ENCODE measurements at regions not wholly inside any gene's neighbourhood (a gene's known extent, or its start where the extent isn't known, plus 50 kb on each side); places are given as distances from the start of the nearest gene placed in this dataset.

GRCh38 chr6:15073344-15073789 lies 172.5 kb upstream of the JARID2 start:
- Histone ChIP-seq H2BK12ac (ENCODE audit: low read length) (no peak overlapping the region), H2BK120ac (ENCODE audit: low read depth, low read length) (no peak overlapping the region), H3K4me3 (ENCODE audit: low read length in 2 of 2) (no peak overlapping the region), H2BK15ac (ENCODE audit: low read length) (no peak overlapping the region), H3K9me3 (replicated peaks in 1 of 2; ENCODE audit: control insufficient read depth in 2 of 2, insufficient read depth in 1 of 2, low read depth in 1 of 2, low read length in 2 of 2) (no peaks in the 10 kb centered on the region), H2BK5ac (ENCODE audit: low read length) (no peak overlapping the region), H3K14ac (ENCODE audit: low read length) (no peak overlapping the region), H3K27ac (replicated peaks; ENCODE audit: low read length) (no peak overlapping the region), H3K18ac (ENCODE audit: low read length) (no peak overlapping the region), H3K9ac (ENCODE audit: low read depth, low read length, poor library complexity) (no peak overlapping the region), H3K4me2 (ENCODE audit: insufficient read depth, low read length, poor library complexity, severe bottlenecking) (no peak overlapping the region), H3K36me3 (replicated peaks in 1 of 2; ENCODE audit: control insufficient read depth in 2 of 2, insufficient read depth in 2 of 2, low read length in 2 of 2) (no peaks in the 10 kb centered on the region), H4K91ac (ENCODE audit: low read depth, low read length, poor library complexity) (no peak overlapping the region), H2AFZ (ENCODE audit: low read length) (no peak overlapping the region), H3K4me1 (ENCODE audit: control insufficient read depth in 2 of 2, insufficient read depth in 1 of 2, low read depth in 1 of 2, low read length in 2 of 2) (peaks cover 8 to 9% of the 10 kb centered on the region in 2 donors), H3K79me1 (ENCODE audit: low read depth, low read length) (no peaks in the 10 kb centered on the region), H3K4ac (ENCODE audit: low read length) (no peak overlapping the region), H4K8ac (ENCODE audit: low read depth, low read length) (no peak overlapping the region), H3K23ac (ENCODE audit: low read depth, low read length, poor library complexity) (no peak overlapping the region), H2AK5ac (ENCODE audit: low read depth, low read length) (no peak overlapping the region), H3K27me3 (ENCODE audit: control insufficient read depth in 3 of 3, insufficient read depth in 3 of 3, low read depth in 1 of 3, low read length in 3 of 3) (no peaks in the 10 kb centered on the region)
- no peak for DNase-seq (ENCODE audit: low spot score)
- no CpG with 5 or more reads among the region's 3 CpGs for WGBS, 2 donors (ENCODE audit: extremely low coverage in 2 of 2, insufficient read length in 2 of 2, insufficient replicate concordance in 1 of 2)

DNA sequence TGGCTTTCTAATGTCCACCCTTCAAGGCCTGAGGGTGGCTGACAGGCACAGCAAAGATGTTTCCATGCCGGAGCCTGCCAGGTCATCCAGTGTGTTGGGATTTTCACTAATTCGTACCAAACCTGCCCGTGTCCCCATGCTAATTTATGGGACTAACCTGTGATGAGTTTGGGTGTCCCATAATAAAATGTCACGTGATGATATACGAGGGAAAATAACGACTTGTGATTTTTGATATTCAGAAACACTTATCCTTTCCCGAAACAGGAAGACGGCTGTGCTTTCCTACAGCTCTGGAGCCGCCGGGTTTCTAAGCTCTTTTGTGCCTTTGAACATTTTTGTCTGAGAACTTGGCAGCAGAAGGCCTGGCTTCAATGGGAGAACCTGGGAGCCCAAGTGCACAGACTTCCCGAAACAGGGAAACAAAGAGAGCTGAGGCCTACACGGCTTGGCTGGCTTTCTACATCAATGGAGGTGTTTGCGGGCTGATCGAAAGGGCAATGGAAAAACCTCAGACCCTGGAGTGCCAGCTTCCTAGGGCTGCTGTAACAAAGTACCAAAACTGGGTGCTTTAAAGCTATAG lies 171.9 kb upstream of the JARID2 start:
- Histone ChIP-seq H4K8ac (ENCODE audit: low read depth, low read length) (no peak overlapping the region), H2BK5ac (ENCODE audit: low read length) (no peak overlapping the region), H3K4me2 (ENCODE audit: insufficient read depth, low read length, poor library complexity, severe bottlenecking) (no peak overlapping the region), H3K23ac (ENCODE audit: low read depth, low read length, poor library complexity) (no peak overlapping the region), H3K9ac (ENCODE audit: low read depth, low read length, poor library complexity) (no peak overlapping the region), H3K79me1 (ENCODE audit: low read depth, low read length) (no peaks in the 10 kb centered on the region), H3K4me1 (ENCODE audit: control insufficient read depth in 2 of 2, insufficient read depth in 1 of 2, low read depth in 1 of 2, low read length in 2 of 2) (peaks cover 8 to 10% of the 10 kb centered on the region in 2 donors), H2BK15ac (ENCODE audit: low read length) (no peak overlapping the region), H2BK120ac (ENCODE audit: low read depth, low read length) (no peak overlapping the region), H2BK12ac (ENCODE audit: low read length) (no peak overlapping the region), H3K36me3 (replicated peaks in 1 of 2; ENCODE audit: control insufficient read depth in 2 of 2, insufficient read depth in 2 of 2, low read length in 2 of 2) (no peaks in the 10 kb centered on the region), H2AK5ac (ENCODE audit: low read depth, low read length) (no peak overlapping the region), H2AFZ (ENCODE audit: low read length) (no peak overlapping the region), H4K91ac (ENCODE audit: low read depth, low read length, poor library complexity) (no peak overlapping the region), H3K14ac (ENCODE audit: low read length) (no peak overlapping the region), H3K27me3 (ENCODE audit: control insufficient read depth in 3 of 3, insufficient read depth in 3 of 3, low read depth in 1 of 3, low read length in 3 of 3) (no peaks in the 10 kb centered on the region), H3K27ac (replicated peaks; ENCODE audit: low read length) (no peak overlapping the region), H3K4me3 (ENCODE audit: low read length in 2 of 2) (no peak overlapping the region), H3K18ac (ENCODE audit: low read length) (no peak overlapping the region), H3K4ac (ENCODE audit: low read length) (no peak overlapping the region), H3K9me3 (replicated peaks in 1 of 2; ENCODE audit: control insufficient read depth in 2 of 2, insufficient read depth in 1 of 2, low read depth in 1 of 2, low read length in 2 of 2) (no peaks in the 10 kb centered on the region)
- DNase-seq (ENCODE audit: low spot score): no peak
- WGBS, 2 donors (ENCODE audit: extremely low coverage in 2 of 2, insufficient read length in 2 of 2, insufficient replicate concordance in 1 of 2): no CpG with 5 or more reads among the region's 14 CpGs

DNA sequence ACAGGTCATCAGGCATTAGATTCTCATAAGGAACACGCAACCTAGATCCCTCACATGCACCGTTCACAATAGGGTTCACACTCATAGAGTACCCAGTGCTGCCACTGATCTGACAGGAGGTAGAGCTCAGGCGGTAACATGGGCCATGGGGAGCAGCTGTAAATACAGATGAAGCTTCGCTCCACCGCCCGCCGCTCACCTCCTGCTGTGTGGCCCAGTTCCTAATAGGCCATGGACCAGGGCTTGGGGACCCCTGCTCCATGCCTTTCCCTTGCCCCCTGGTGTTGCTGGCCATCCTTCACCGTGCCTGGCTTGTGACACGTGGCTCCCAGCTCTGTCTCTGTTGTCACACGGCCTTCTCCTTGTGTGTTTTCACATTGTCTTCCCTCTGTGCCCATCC lies 171.1 kb upstream of the JARID2 start:
- no peak overlapping the region for H4K91ac ChIP-seq (ENCODE audit: low read depth, low read length, poor library complexity)

GRCh38 chr6:15076565-15076964 lies 169.3 kb upstream of the JARID2 start:
- no CpG with 5 or more reads among the region's 4 CpGs for WGBS, 2 donors (ENCODE audit: extremely low coverage in 2 of 2, insufficient read length in 2 of 2, insufficient replicate concordance in 1 of 2)
- peak overlapping the region; percentile 45 for H3K18ac ChIP-seq (ENCODE audit: low read length)
- DNase-seq (ENCODE audit: low spot score): no peak
- H3K14ac ChIP-seq (ENCODE audit: low read length): no peak overlapping the region
- no peak overlapping the region for H3K23ac ChIP-seq (ENCODE audit: low read depth, low read length, poor library complexity)
- peaks cover 8 to 14% of the 10 kb centered on the region in 2 donors for H3K4me1 ChIP-seq (ENCODE audit: control insufficient read depth in 2 of 2, insufficient read depth in 1 of 2, low read depth in 1 of 2, low read length in 2 of 2)
- H3K27me3 ChIP-seq (ENCODE audit: control insufficient read depth in 3 of 3, insufficient read depth in 3 of 3, low read depth in 1 of 3, low read length in 3 of 3): no peaks in the 10 kb centered on the region
- no peaks in the 10 kb centered on the region for H3K9me3 ChIP-seq (replicated peaks in 1 of 2; ENCODE audit: control insufficient read depth in 2 of 2, insufficient read depth in 1 of 2, low read depth in 1 of 2, low read length in 2 of 2)
- no peaks in the 10 kb centered on the region for H3K36me3 ChIP-seq (replicated peaks in 1 of 2; ENCODE audit: control insufficient read depth in 2 of 2, insufficient read depth in 2 of 2, low read length in 2 of 2)
- H4K91ac ChIP-seq (ENCODE audit: low read depth, low read length, poor library complexity): no peak overlapping the region
- H4K8ac ChIP-seq (ENCODE audit: low read depth, low read length): no peak overlapping the region
- no peak overlapping the region for H2AK5ac ChIP-seq (ENCODE audit: low read depth, low read length)
- H3K4ac ChIP-seq (ENCODE audit: low read length): no peak overlapping the region
- H2BK12ac ChIP-seq (ENCODE audit: low read length): no peak overlapping the region
- no peak overlapping the region for H2AFZ ChIP-seq (ENCODE audit: low read length)
- H2BK5ac ChIP-seq (ENCODE audit: low read length): no peak overlapping the region
- H3K79me1 ChIP-seq (ENCODE audit: low read depth, low read length): no peaks in the 10 kb centered on the region
- no peak overlapping the region for H3K4me2 ChIP-seq (ENCODE audit: insufficient read depth, low read length, poor library complexity, severe bottlenecking)
- no peak overlapping the region for H3K9ac ChIP-seq (ENCODE audit: low read depth, low read length, poor library complexity)
- H2BK120ac ChIP-seq (ENCODE audit: low read depth, low read length): no peak overlapping the region
- H3K4me3 ChIP-seq (ENCODE audit: low read length in 2 of 2): no peak overlapping the region
- no peak overlapping the region for H3K27ac ChIP-seq (replicated peaks; ENCODE audit: low read length)
- no peak overlapping the region for H2BK15ac ChIP-seq (ENCODE audit: low read length)

More for the DNA sequence above, 171.1 kb upstream of the JARID2 start:
- Histone ChIP-seq H2BK5ac (ENCODE audit: low read length) (no peak overlapping the region), H3K79me1 (ENCODE audit: low read depth, low read length) (no peaks in the 10 kb centered on the region), H2BK120ac (ENCODE audit: low read depth, low read length) (no peak overlapping the region), H3K27ac (replicated peaks; ENCODE audit: low read length) (no peak overlapping the region), H3K4me1 (ENCODE audit: control insufficient read depth in 2 of 2, insufficient read depth in 1 of 2, low read depth in 1 of 2, low read length in 2 of 2) (peaks cover 8 to 14% of the 10 kb centered on the region in 2 donors), H3K27me3 (ENCODE audit: control insufficient read depth in 3 of 3, insufficient read depth in 3 of 3, low read depth in 1 of 3, low read length in 3 of 3) (no peaks in the 10 kb centered on the region), H3K4me3 (ENCODE audit: low read length in 2 of 2) (no peak overlapping the region), H2BK15ac (ENCODE audit: low read length) (no peak overlapping the region), H3K4me2 (ENCODE audit: insufficient read depth, low read length, poor library complexity, severe bottlenecking) (no peak overlapping the region), H3K18ac (ENCODE audit: low read length) (peak overlapping the region; percentile 2), H3K23ac (ENCODE audit: low read depth, low read length, poor library complexity) (no peak overlapping the region), H3K4ac (ENCODE audit: low read length) (no peak overlapping the region), H3K36me3 (replicated peaks in 1 of 2; ENCODE audit: control insufficient read depth in 2 of 2, insufficient read depth in 2 of 2, low read length in 2 of 2) (no peaks in the 10 kb centered on the region), H4K8ac (ENCODE audit: low read depth, low read length) (no peak overlapping the region), H2AFZ (ENCODE audit: low read length) (no peak overlapping the region), H3K9ac (ENCODE audit: low read depth, low read length, poor library complexity) (no peak overlapping the region), H3K9me3 (replicated peaks in 1 of 2; ENCODE audit: control insufficient read depth in 2 of 2, insufficient read depth in 1 of 2, low read depth in 1 of 2, low read length in 2 of 2) (no peaks in the 10 kb centered on the region), H2AK5ac (ENCODE audit: low read depth, low read length) (no peak overlapping the region), H3K14ac (ENCODE audit: low read length) (no peak overlapping the region), H2BK12ac (ENCODE audit: low read length) (peak overlapping the region; percentile 97)
- no peak for DNase-seq (ENCODE audit: low spot score)
- no CpG with 5 or more reads among the region's 10 CpGs for WGBS, 2 donors (ENCODE audit: extremely low coverage in 2 of 2, insufficient read length in 2 of 2, insufficient replicate concordance in 1 of 2)
